SW 1271 (cell line): ENCODE measurements at regions not wholly inside any gene's neighbourhood (a gene's known extent, or its start where the extent isn't known, plus 50 kb on each side); places are given as distances from the start of the nearest gene placed in this dataset.

ENCODE experiments used
- DNase-seq, 2 experiments: peaks; one replicate each; lab custom pipeline; 2025; lab: John Stamatoyannopoulos, UW

DNA sequence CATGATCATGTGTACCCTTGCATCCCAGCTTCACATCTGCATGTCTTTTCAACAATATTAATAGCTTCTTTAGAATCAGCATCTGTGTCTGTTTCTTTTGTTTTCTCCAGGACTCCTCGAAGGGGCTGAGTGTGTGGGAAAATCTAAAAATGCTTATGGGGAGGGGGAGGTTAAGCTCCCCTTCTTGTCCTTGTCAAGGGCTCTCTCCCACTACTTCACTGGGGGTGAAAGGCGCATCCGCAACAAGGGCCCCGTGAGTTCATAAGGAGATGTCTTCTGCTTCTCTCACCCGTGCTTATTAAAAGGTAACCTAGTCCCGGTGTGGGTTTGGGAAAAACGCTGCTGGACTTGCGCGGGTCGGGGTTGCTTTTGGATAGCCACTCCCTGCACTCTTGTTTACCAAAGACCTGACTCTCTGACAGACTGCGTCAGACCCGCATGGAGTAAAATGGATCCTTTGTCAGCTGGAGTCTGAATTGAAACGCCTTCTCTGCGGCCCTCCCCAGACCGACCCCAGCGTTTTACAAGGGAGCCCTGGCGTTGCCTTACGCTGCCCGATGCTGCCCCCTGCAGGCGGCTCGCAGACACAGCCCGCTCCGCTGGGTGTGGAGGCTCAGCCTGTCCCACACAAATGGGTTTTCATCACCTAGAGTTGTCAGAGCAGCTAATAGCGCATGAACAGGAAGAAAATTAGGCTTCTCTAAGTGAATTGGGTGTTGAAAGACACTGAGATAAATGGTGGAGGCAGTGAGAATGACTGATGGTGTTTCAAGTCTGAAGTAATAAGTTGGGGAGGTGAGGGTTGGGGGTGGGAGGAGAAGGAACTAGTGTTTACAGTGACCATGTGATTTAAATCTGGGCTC is 53.8 kb downstream of the IER5 start:
- DNase-seq, result peak in 1 of 2 experiments; percentile 44

GRCh38 chr1:181143102-181143859 is 54.8 kb downstream of the IER5 start:
- DNase-seq, result no peak

- no peak for DNase-seq
These were observed 55.7 kb downstream of the IER5 start for GRCh38 chr1:181144238-181144637.

DNA sequence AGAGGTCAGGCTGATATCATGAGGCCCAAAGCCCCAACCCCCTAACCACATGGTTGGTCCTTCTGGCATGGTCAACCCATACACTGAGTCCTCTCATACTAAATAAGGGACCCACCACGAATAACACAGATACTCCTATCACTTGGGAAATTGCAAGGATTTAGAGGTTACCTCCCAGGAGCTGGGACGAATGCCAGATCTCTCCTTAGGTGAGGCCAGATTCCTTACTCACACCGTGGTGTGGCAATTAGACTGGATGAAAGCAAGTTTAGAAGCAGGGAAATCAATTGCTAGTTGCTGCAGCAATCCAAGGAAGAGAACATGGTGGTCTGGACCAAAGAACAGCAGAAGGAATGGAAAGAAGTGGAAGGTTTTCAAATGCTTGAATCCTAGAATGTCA is 60.1 kb downstream of the IER5 start:
- DNase-seq, result no peak

DNA sequence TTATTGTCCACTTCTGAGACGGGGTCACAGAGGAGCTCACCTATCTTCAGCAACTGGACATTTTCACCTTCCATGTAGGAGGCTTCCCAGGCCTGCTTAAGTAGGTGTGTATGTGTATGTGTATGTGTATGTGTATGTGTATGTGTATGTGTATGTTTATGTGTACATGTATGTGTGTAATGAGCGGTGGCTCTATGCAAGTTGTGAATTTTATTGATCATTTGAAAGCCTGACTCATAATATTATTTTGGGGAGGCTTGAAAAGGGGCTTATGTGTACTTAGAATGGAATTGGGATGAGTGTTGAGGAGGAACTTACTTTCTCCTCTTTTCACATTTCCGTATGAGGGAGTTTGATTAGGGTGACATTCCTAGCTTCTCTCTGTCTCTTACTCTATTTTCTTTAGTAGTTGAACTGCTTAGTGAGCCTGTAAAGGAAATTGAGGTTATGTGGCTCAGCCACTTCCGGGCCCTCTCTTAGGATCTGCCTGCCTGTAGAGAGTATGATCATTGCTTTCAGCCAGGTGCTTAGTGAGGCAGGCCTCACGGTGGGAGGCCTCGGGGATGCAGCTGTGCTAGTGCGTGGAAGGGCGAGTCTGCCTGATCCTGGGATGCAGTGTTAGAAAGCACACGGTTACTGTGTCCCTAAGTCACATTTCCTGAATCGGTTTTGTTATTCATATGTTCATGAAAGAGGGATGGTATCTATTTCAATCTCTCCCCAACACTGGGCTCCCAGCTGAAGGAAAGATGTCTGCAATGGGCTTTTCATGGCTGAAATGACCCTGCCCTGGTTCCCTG is 61.0 kb downstream of the IER5 start:
- DNase-seq, result no peak

DNA sequence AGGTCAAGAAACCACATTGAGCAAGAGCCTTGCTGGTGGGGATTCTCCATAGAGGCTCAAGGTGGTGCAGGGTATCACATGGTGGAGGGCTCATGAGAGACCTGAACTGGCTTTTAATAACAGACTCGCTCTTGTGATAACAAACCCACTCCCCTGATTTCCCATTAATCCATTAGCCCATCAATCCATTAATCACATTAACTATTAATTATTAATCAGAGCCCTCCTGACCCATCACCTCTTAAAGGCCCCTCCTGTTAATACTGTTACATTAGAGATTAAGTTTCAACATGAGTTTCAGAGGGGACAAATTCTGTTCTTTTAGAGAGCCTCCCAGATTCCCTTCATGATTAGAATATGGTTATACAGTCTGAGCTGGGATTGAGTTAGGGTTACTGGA is 61.8 kb downstream of the IER5 start:
- no peak for DNase-seq

DNA sequence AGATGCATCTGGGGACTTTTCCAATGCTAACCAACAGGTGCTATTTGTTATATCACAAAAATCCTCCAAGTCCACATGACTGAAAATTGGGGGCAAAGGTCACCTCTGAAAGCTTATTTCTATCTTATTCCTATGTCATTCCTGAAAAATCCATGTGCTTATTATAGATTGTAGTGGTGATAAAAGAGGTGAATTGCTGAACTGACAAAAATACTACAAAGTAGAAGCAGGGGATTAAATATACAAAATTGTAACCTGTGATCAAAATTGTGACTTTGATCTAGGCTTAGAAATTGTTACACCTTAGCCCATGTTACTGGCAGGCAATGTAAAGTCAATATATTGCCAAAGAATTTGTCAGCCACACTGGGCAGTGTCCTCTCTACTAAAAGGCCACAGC is 62.3 kb downstream of the IER5 start:
- DNase-seq, result no peak

- no peak for DNase-seq
These were observed 63.2 kb downstream of the IER5 start for GRCh38 chr1:181151378-181152326.

- no peak for DNase-seq
These were observed 64.6 kb downstream of the IER5 start for GRCh38 chr1:181152892-181153633.

DNA sequence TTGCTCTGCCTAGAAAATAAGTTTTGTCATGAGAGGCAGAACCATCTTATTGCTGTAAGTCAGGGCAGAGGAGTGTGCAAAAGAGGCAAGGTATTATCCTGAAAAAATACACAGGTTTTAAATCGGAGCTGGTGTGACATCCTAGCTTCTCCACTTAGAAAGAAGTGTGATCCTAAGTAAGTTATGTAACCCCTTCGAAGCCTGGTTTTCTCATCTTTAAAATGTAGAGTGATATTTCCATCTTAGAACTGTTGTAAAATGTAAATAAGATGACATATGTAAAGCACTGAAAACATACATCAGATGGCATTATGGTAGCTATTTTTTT is 65.1 kb downstream of the IER5 start:
- DNase-seq, result no peak

DNA sequence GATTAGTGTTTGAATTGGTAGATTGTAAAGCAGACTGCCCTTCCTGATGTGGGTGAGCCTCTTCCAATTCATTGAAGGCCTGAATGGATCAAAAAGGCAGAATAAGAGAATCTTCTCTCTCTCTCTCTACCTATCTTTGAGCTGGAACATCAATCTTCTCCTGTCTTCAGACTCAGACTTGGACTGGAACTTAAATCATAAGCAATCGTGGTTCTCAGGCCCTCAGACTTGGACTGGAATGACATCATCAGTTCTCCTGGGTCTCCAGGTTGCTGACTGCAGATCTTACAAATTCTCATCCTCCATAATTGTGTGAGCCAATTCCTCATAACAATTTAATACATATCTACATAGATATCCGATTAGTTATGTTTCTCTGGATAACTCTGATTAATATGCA is 66.8 kb downstream of the IER5 start:
- no peak for DNase-seq

- DNase-seq, result peak in 1 of 2 experiments; percentile 60
These were observed 71.1 kb downstream of the IER5 start for GRCh38 chr1:181159451-181160140.

DNA sequence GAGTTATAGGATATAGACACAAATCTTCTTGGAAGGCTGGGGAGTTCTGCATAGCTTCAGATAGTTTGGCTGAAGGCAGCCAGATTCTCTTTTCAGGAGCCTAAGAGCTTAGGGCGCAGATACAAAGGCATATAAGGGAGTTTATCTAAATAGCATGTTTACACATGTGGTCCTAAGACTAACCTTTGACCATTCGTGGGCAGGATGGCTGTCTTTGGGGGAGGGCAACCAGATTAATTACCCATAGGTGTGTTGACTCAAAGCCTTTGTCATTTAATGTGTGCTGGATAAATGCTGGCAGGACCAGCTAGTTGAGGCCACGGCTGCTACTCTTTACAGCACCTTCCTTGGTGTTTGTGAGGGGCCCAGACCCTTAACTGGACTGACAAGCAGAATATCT is 71.8 kb downstream of the IER5 start:
- DNase-seq, result no peak

- no peak for DNase-seq
These were observed 72.7 kb downstream of the IER5 start for GRCh38 chr1:181160998-181161870.

DNA sequence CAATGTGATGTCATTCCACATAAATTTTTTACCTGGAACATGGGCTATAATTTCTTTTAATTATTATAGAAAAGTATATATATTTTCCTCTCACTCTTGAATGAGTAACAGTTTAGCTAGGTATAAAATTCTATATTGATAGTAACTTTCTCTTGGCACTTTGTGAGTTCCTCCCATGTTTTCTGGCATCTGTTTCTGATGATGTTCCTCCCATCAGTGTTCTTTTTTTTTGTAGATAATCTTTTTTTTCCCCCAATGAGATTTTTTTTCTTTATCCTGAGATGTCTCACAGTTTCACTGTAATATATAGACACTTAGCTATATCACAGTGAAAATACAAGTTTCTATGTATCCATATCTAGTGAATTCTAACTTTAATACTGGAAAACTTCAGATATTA is 75.2 kb downstream of the IER5 start:
- no peak for DNase-seq

GRCh38 chr1:181166377-181167196 is 78.1 kb downstream of the IER5 start:
- peak in 1 of 2 experiments; percentile 48 for DNase-seq

- DNase-seq, result no peak
These were observed 80.9 kb downstream of the IER5 start for GRCh38 chr1:181169281-181169865.

GRCh38 chr1:181170194-181170593 is 81.7 kb downstream of the IER5 start:
- no peak for DNase-seq
